PFSK-1 (cell line): ENCODE measurements at regions not wholly inside any gene's neighbourhood (a gene's known extent, or its start where the extent isn't known, plus 50 kb on each side); places are given as distances from the start of the nearest gene placed in this dataset.

Experiments used
- FOXP2 ChIP-seq: optimal IDR thresholded peaks from 2 replicates; pipeline ENCODE3; 2011; ENCODE audit warnings: borderline replicate concordance, control low read depth, inconsistent platforms; ENCODE audit not compliant: insufficient read depth; ENCODE audit errors: extremely low read length, extremely low read depth
- POLR2AphosphoS5 ChIP-seq: IDR thresholded peaks from 2 replicates; pipeline ENCODE4 v1.6.1; 2012; ENCODE audit warnings: low read depth, mild to moderate bottlenecking, control low read depth, low read length, moderate library complexity
- REST ChIP-seq, 2 experiments: IDR thresholded peaks; 2 replicates each; pipeline versions ENCODE4 v1.6.1 to v1.8.0; 2011 to 2012; ENCODE audit warnings: low read depth in 2 of 2, low read length in 2 of 2, control low read depth in 1 of 2, inconsistent platforms in 1 of 2, mild to moderate bottlenecking in 1 of 2, moderate library complexity in 1 of 2; ENCODE audit not compliant: insufficient read depth in 1 of 2
- SIN3A ChIP-seq: IDR thresholded peaks from 2 replicates; pipeline ENCODE4 v1.6.1; 2012; ENCODE audit warnings: mild to moderate bottlenecking, low read length, moderate library complexity, borderline replicate concordance; ENCODE audit not compliant: insufficient read depth
- TAF1 ChIP-seq: IDR thresholded peaks from 2 replicates; pipeline ENCODE4 v1.6.1; 2012; ENCODE audit warnings: low read length, control low read depth, borderline replicate concordance; ENCODE audit not compliant: insufficient read depth

DNA sequence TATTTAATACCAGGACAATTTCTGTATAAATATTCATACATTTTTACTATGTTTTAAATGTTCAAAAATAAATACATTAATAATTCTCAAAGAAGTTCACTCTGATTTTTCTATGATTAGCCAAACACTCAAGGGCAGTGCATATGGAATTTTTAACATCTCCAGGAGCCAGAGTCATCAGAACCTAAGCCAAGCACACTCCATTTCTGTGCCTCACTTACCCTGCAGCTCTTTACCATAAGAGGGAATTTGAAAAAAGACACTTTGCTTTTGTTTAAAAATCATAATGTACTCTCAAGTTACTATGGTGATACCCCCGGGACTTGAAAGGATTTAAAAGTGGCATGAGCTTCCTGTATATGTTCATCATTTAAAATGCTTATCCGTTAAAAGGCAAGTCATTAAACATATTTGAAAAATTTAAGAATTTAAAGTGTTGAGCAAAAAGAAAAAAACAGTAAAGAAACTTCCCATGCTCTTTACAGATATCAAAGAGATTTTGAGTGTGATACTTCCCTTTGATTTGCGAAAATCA is 747.4 kb upstream of the NECTIN3 start:
- TF ChIP-seq FOXP2 (no peak), REST (IDR thresholded peaks at IDR 0.05; ENCODE audit: insufficient read depth in 1 of 2, low read depth in 2 of 2, low read length in 2 of 2) (no peak), POLR2AphosphoS5 (no peak), TAF1 (no peak), SIN3A (no peak)

GRCh38 chr3:110327870-110328269 is 743.7 kb upstream of the NECTIN3 start:
- TF ChIP-seq FOXP2 (no peak), TAF1 (no peak), SIN3A (no peak), POLR2AphosphoS5 (no peak)

GRCh38 chr3:110332629-110333028 is 739.0 kb upstream of the NECTIN3 start:
- TF ChIP-seq FOXP2 (no peak), TAF1 (no peak), SIN3A (no peak), REST (IDR thresholded peaks at IDR 0.05; ENCODE audit: insufficient read depth in 1 of 2, low read depth in 2 of 2, low read length in 2 of 2) (no peak), POLR2AphosphoS5 (no peak)

GRCh38 chr3:110341047-110341446 is 730.6 kb upstream of the NECTIN3 start:
- no peak for TF ChIP-seq FOXP2
- no peak for TF ChIP-seq POLR2AphosphoS5
- no peak for TF ChIP-seq TAF1
- TF ChIP-seq REST (IDR thresholded peaks at IDR 0.05; ENCODE audit: insufficient read depth in 1 of 2, low read depth in 2 of 2, low read length in 2 of 2), result no peak
- no peak for TF ChIP-seq SIN3A

GRCh38 chr3:110343376-110343775 is 728.2 kb upstream of the NECTIN3 start:
- TF ChIP-seq TAF1, result no peak
- no peak for TF ChIP-seq SIN3A
- no peak for TF ChIP-seq POLR2AphosphoS5
- TF ChIP-seq FOXP2, result no peak
- no peak for TF ChIP-seq REST (IDR thresholded peaks at IDR 0.05; ENCODE audit: insufficient read depth in 1 of 2, low read depth in 2 of 2, low read length in 2 of 2)
